HG02852 (cell line): ENCODE measurements at regions not wholly inside any gene's neighbourhood (a gene's known extent, or its start where the extent isn't known, plus 50 kb on each side); places are given as distances from the start of the nearest gene placed in this dataset.
"Not testable (repeated sequence)": the region's sequence is repeated elsewhere in the genome, so short reads cannot be mapped to it uniquely, and the experiment has no call there.

Source experiments
- ATAC-seq: cut with Tn5 transposase; IDR thresholded peaks from one replicate; pipeline ENCODE4 v1.9.1; 2021; ENCODE audit warnings: mild to moderate bottlenecking, moderate library complexity; ENCODE audit not compliant: unreplicated experiment

DNA sequence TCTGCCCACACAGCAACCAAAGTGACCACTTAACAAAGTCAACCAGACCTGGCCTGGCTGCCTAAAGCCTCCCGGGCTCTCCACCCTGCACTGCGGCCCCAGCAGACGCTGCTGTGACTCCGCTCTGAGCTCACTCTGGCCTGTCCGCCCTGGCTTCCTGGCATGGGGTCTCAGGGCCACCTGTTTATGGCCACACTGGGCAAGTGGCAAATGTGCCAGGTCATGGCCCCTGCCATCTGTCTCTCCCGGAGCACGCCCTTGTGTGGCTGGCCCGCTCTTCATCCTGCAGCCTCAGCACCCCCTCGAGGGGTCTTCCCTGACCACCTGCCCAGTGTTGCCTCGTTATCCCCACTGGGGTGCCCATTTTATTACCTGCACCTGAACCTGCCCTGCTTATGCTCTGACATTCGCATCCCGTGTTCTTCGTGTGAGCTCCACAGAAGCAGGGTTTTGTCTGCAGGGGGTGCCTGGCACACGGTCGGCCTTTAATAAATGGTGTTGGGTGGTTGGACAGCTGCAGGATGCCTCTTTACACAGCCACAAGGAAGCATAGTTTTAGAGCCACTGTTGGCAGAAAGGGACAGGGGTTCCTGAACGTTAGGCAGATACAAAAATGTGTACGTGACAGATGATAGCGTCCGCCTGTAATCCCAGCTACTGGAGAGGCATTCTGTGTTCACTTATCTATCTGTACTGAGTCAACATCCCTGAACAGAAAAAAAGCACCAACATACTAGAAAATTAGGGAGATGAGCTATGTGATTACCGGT lies 785.6 kb downstream of the TBC1D22A start:
- ATAC-seq = no peak

DNA sequence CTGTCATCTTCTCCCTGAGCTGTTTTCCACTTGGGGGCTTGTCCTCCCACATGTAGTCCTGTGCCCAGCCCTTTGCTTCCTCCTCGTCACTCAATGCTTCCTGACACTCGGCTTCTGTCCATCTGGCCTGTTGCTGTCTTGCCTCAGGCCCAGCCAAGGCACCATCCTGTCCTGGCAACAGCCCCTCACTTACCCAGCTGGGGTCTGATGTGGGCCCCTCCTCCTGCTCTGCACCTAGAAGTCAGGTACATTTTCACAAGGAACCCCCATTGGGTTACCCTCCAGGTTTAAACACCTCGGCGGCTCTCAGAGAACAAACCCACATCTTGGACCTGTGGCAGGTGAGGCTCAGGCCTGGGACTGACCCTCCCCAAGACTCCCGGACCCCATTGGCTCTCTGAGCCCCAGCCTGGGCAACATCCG lies 784.8 kb downstream of the TBC1D22A start:
- ATAC-seq = no peak

DNA sequence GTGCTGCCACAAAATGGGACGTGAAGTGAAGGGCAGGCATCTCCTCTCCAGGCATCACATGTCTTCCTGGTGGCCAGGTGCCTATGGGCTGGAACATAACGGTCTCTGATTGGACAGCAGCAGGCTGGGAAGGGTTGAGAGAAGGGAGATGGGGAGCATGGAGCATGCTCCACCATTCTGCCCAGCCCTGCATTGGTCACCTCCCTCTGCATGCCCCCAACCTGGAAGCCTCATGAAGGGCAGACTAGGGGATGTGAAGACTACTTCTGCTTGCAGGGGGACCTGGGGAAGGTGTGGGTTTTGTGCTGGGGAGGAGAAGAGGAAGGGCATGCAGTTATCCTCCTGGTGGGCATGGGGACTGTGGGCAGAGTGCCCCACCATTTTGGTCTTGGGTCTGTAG lies 782.2 kb downstream of the TBC1D22A start:
- ATAC-seq = no peak

GRCh38 chr22:47543447-47543846 lies 781.0 kb downstream of the TBC1D22A start:
- ATAC-seq = no peak

GRCh38 chr22:47540011-47540410 lies 777.6 kb downstream of the TBC1D22A start:
- ATAC-seq = no peak

DNA sequence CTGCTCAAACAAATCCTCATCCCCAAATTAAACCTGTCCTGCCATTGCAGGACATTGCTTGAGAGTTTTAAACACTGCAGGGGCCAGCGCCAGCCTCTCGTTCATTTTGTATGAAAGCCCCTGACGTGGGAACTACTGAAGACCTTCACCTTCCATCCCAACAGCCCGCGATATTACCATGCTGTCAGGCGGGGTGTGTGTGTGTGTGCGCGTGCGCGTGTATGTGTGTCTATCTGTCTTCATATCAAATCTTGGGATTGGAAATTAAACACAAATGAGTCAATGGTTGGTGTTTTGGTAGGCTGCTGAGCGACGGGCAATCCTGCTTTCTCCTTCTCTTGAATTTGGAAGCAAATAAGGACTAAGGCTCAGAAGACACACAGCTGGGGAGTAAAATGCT lies 776.9 kb downstream of the TBC1D22A start:
- no peak for ATAC-seq

- no peak for ATAC-seq
Observed at GRCh38 chr22:47535681-47536080, 773.2 kb downstream of the TBC1D22A start.

GRCh38 chr22:47534804-47535410 lies 772.5 kb downstream of the TBC1D22A start:
- ATAC-seq = no peak

DNA sequence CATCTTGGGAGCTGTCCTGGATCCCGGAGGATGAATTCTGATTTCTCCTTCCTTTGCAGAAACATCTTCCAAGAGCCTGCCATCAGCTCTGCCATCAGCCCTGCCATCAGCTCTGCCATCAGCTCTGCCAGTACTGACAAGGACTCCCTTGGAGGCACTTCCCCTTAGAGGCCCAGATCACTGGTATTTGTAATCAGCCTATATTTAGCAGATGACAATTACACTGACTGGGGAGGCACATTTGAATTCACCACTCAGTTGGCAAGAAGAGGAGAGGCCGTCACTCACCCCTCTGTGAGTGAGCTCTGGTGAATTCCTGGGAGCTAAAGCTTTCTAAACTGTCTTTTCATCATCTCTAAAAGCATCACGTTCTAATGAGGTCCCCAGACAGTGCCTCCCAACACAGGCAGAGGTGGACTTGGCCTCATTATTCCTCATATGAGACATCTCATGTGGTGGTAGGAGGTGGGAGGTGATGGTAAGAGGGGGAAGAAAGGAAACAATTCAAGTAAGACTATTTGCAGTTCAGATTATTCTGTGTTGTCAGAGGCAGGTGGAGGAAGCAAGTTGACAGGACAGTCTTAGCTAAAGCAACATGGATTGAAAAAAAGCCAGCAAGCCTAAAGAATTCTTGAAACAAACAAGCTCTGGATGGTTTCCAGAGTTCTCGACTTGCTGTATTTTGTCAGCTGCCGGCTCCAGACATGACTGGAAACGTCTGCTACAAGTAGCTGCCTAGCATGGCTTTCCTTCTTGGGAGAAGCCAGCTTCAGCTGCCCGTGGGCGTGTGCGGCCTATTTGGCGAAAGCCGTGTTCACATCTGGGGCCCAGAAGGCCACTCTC lies 771.7 kb downstream of the TBC1D22A start:
- ATAC-seq = no peak

GRCh38 chr22:47517062-47517461 lies 754.6 kb downstream of the TBC1D22A start:
- no peak for ATAC-seq

GRCh38 chr22:47515384-47516125 lies 753.1 kb downstream of the TBC1D22A start:
- no peak for ATAC-seq

DNA sequence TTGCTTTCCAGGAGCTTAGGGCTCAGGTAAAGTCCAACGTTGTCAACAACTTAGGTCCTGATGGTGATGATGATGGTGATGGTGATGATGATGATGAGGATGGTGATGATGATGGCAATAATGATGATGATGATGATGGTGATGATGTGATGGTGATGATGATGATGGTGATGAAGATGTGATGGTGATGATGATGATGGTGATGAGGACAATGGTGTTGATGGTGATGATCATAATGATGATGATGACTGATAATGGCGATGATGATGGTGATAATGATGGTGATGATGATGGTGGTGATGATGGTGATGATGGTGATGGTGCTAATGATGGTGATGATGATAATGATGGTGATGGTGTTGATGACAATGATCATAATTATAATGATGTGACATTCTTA lies 750.2 kb downstream of the TBC1D22A start:
- ATAC-seq = no peak

DNA sequence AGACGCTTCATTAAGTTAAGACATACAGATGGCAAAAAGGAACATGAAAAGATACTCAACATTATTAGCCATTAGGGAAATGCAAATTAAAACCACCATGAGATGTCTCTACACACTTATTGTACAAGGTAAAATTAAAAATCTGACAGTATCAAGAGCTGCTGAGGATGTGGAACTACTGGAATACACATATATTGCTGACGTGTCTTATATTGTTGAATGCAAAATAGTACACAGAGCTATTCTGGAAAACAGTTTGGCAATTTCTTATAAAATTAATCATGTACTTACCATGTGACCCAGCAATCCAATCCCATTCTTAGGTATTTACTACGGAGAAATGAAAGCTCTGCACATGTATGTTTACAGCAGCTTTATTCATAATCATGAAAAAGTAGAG lies 742.5 kb downstream of the TBC1D22A start:
- no peak for ATAC-seq

GRCh38 chr22:47498969-47499495 lies 736.6 kb downstream of the TBC1D22A start:
- ATAC-seq = no peak

- no peak for ATAC-seq
Observed at GRCh38 chr22:47497666-47498065, 735.2 kb downstream of the TBC1D22A start.

- no peak for ATAC-seq
Observed at GRCh38 chr22:47495110-47495509, 732.7 kb downstream of the TBC1D22A start.

DNA sequence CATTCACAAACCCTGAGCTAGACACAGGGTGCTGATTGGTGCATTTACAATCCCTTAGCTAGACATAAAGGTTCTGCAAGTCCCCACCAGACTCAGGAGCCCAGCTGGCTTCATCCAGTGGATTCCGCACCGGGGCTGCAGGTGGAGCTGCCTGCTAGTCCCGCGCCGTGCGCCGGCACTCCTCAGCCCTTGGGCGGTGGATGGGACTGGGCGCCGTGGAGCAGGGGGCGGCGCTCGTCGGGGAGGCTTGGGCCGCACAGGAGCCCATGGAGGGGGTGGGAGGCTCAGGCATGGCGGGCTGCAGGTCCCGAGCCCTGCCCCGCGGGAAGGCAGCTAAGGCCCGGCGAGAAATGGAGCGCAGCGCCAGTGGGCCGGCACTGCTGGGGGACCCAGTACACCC lies 725.7 kb downstream of the TBC1D22A start:
- not testable (repeated sequence) for ATAC-seq

- ATAC-seq = no peak
Observed at GRCh38 chr22:47486569-47487312, 724.3 kb downstream of the TBC1D22A start.

- no peak for ATAC-seq
Observed at GRCh38 chr22:47484960-47485569, 722.6 kb downstream of the TBC1D22A start.

DNA sequence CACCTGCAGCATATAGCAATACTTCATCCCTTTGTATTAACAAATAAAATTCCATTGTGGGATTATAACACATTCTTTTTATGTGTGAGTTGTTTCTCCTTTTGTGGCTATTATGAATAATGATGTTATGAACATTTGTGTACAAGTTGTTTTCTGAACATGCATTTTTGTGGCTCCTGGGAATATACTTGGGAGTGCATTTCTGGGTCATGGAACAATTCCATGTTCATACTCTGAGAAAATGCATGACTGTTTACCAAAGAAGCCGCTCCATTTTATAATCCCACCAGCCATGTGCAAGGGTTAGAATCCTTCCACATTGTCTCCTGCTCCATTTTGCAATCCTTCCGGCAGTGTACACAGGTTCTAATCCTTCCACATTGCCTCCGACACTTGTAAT lies 713.8 kb downstream of the TBC1D22A start:
- ATAC-seq = no peak
